ENCODE measurements at regions not wholly inside any gene's neighbourhood (a gene's known extent, or its start where the extent isn't known, plus 50 kb on each side); places are given as distances from the start of the nearest gene placed in this dataset.

DNA sequence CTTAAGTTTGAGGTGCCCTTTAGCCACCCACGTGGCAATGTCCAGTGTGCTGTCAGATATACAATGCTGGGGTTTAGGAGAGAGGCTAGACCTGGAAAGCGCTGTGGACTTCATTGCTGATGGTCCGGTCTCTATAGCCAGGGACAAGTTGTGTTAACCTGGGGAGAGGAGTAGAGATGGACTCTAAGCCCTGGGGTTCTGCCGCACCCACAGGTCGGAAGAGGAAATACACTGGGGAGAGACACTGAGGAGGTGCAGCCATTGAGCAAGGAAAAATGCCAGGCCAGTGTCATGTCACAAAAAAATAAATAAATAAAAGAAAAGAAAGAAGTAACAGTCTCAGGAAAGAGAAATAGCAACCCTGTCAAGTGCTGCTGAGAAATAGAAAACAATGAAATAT, 106.9 kb upstream of the CBLN2 start:
- no peak overlapping the region for H3K4me3 ChIP-seq (ENCODE audit: control extremely low read depth in 1 of 5, extremely low read depth in 1 of 5, insufficient read depth in 1 of 5, low read depth in 2 of 5, low read length in 4 of 5)
- Mint-ChIP-seq H3K27me3 (no peaks in the 10 kb centered on the region), H3K4me3 (no peak overlapping the region), H3K4me1 (no peaks in the 10 kb centered on the region), H3K27ac (no peak overlapping the region), H3K9me3 (ENCODE audit: insufficient read depth) (no peaks in the 10 kb centered on the region)
- H2AFZ ChIP-seq (ENCODE audit: insufficient read depth, low read depth, low read length, poor library complexity, severe bottlenecking): no peak overlapping the region
- H3K4me2 ChIP-seq (replicated peaks; ENCODE audit: low read depth, low read length, poor library complexity, severe bottlenecking): no peak overlapping the region
- intact Hi-C loops (cut with micrococcal nuclease): no loop called here
- H4K20me1 ChIP-seq (ENCODE audit: control insufficient read depth, insufficient read depth, low read length, poor library complexity, severe bottlenecking): no peaks in the 10 kb centered on the region
- ATAC-seq (ENCODE audit: low read depth) (no peak), DNase-seq (no peak)
- H3K4me1 ChIP-seq (ENCODE audit: control insufficient read depth in 2 of 2, insufficient read depth in 2 of 2, low read length in 2 of 2): no peaks in the 10 kb centered on the region
- H3K27ac ChIP-seq (ENCODE audit: low read length in 2 of 2): no peak overlapping the region
- no peaks in the 10 kb centered on the region for H3K79me2 ChIP-seq (ENCODE audit: control insufficient read depth, insufficient read depth, low read length)
- no peaks in the 10 kb centered on the region for H3K9me3 ChIP-seq (ENCODE audit: control extremely low read depth in 1 of 3, control insufficient read depth in 2 of 3, insufficient read depth in 1 of 3, low read length in 2 of 3)
- WGBS (ENCODE audit: insufficient coverage): 90% methylated on average over 3 of the region's 5 CpGs
- ChIA-PET POLR2A (no interaction called here), CTCF (no interaction called here)
- no peak overlapping the region for H3K9ac ChIP-seq (ENCODE audit: low read length)
- TF ChIP-seq, protein P1, sequence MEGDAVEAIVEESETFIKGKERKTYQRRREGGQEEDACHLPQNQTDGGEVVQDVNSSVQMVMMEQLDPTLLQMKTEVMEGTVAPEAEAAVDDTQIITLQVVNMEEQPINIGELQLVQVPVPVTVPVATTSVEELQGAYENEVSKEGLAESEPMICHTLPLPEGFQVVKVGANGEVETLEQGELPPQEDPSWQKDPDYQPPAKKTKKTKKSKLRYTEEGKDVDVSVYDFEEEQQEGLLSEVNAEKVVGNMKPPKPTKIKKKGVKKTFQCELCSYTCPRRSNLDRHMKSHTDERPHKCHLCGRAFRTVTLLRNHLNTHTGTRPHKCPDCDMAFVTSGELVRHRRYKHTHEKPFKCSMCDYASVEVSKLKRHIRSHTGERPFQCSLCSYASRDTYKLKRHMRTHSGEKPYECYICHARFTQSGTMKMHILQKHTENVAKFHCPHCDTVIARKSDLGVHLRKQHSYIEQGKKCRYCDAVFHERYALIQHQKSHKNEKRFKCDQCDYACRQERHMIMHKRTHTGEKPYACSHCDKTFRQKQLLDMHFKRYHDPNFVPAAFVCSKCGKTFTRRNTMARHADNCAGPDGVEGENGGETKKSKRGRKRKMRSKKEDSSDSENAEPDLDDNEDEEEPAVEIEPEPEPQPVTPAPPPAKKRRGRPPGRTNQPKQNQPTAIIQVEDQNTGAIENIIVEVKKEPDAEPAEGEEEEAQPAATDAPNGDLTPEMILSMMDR (IDR thresholded peaks at IDR 0.05): no peak
- no peak for TF ChIP-seq EZH2 (IDR thresholded peaks at IDR 0.05; ENCODE audit: borderline replicate concordance, insufficient read depth, low read depth, low read length, poor library complexity, severe bottlenecking)
- H3K36me3 ChIP-seq (replicated peaks in 1 of 2; ENCODE audit: control extremely low read depth in 1 of 2, control insufficient read depth in 1 of 2, extremely low read depth in 1 of 2, insufficient read depth in 2 of 2, low read length in 1 of 2): no peaks in the 10 kb centered on the region
- no peaks in the 10 kb centered on the region for H3K27me3 ChIP-seq (replicated peaks in 1 of 4; ENCODE audit: control extremely low read depth in 1 of 4, control insufficient read depth in 3 of 4, insufficient read depth in 4 of 4, low read length in 3 of 4)

DNA sequence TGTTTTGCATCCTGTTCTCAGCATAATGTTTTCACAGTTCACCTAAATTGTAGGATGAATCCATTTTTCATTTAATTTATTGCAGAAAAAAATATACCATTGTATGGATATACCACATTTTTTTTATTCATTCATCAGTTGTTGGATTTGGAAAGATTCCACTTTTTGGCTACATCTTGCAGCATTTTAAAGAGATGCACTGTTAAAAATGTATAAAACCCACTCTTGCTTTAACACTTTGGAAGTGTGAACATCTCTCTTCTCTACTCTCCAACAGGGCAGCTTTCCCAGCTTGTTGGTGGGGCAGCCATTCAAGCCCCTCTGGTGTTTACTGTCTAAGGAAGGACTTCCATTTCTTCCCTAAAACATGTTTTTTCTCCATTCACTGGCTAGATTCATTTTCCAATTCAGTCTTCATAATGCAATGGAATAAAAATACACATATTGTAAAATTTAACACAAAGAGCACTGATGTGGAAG, 104.4 kb upstream of the CBLN2 start:
- Histone ChIP-seq H3K27ac (ENCODE audit: low read length in 2 of 2) (no peak overlapping the region), H4K20me1 (ENCODE audit: control insufficient read depth, insufficient read depth, low read length, poor library complexity, severe bottlenecking) (no peaks in the 10 kb centered on the region), H3K79me2 (ENCODE audit: control insufficient read depth, insufficient read depth, low read length) (no peaks in the 10 kb centered on the region), H3K9ac (ENCODE audit: low read length) (no peak overlapping the region), H3K36me3 (replicated peaks in 1 of 2; ENCODE audit: control extremely low read depth in 1 of 2, control insufficient read depth in 1 of 2, extremely low read depth in 1 of 2, insufficient read depth in 2 of 2, low read length in 1 of 2) (no peaks in the 10 kb centered on the region), H3K9me3 (ENCODE audit: control extremely low read depth in 1 of 3, control insufficient read depth in 2 of 3, insufficient read depth in 1 of 3, low read length in 2 of 3) (no peaks in the 10 kb centered on the region), H3K4me1 (ENCODE audit: control insufficient read depth in 2 of 2, insufficient read depth in 2 of 2, low read length in 2 of 2) (no peaks in the 10 kb centered on the region), H3K4me2 (replicated peaks; ENCODE audit: low read depth, low read length, poor library complexity, severe bottlenecking) (no peak overlapping the region), H3K27me3 (replicated peaks in 1 of 4; ENCODE audit: control extremely low read depth in 1 of 4, control insufficient read depth in 3 of 4, insufficient read depth in 4 of 4, low read length in 3 of 4) (no peaks in the 10 kb centered on the region), H3K4me3 (ENCODE audit: control extremely low read depth in 1 of 5, extremely low read depth in 1 of 5, insufficient read depth in 1 of 5, low read depth in 2 of 5, low read length in 4 of 5) (no peak overlapping the region), H2AFZ (ENCODE audit: insufficient read depth, low read depth, low read length, poor library complexity, severe bottlenecking) (no peak overlapping the region)
- intact Hi-C loops (cut with micrococcal nuclease): no loop called here
- TF ChIP-seq, protein P1 (IDR thresholded peaks at IDR 0.05): no peak
- TF ChIP-seq EZH2 (IDR thresholded peaks at IDR 0.05; ENCODE audit: borderline replicate concordance, insufficient read depth, low read depth, low read length, poor library complexity, severe bottlenecking): no peak
- Mint-ChIP-seq H3K4me3 (no peak overlapping the region), H3K9me3 (ENCODE audit: insufficient read depth) (no peaks in the 10 kb centered on the region), H3K27me3 (no peaks in the 10 kb centered on the region), H3K27ac (no peak overlapping the region), H3K4me1 (no peaks in the 10 kb centered on the region)
- DNase-seq: no peak
- CTCF ChIA-PET: interaction anchor here (0.7 kb wide), 1 partner anchor 36 kb away, joined by 4 read pairs; no protein-coding TSS in a partner anchor
- ATAC-seq (ENCODE audit: low read depth): no peak
- POLR2A ChIA-PET: no interaction called here
